Stomach (tissue), 4 donors: ENCODE measurements at regions not wholly inside any gene's neighbourhood (a gene's known extent, or its start where the extent isn't known, plus 50 kb on each side); places are given as distances from the start of the nearest gene placed in this dataset.

Experiments
- EP300 ChIP-seq: sonication (generic); formaldehyde crosslinking; IDR thresholded peaks from one replicate; pipeline ENCODE4 v1.6.1; 2017; ENCODE audit warnings: antibody characterized with exemption
- POLR2A ChIP-seq, 4 donors: fragments of 450-650 bp; IDR thresholded peaks; one replicate each; pipeline ENCODE4 v1.6.1; 2016; ENCODE audit warnings: antibody characterized with exemption in 4 of 4, control low read depth in 2 of 4, mild to moderate bottlenecking in 1 of 4, moderate library complexity in 1 of 4
- POLR2AphosphoS5 ChIP-seq, 3 donors: sonication (generic); formaldehyde crosslinking; IDR thresholded peaks; one replicate each; pipeline ENCODE4 v1.6.1; 2016; ENCODE audit warnings: antibody characterized with exemption in 3 of 3
- TF ChIP-seq, protein P1 (sequence below), 7 experiments: fragments of 450-650 bp in 4 of 7; fragments of 200-600 bp in 3 of 7; sonication (generic) in 3 of 7; IDR thresholded peaks; one replicate each; pipeline ENCODE4 v1.5.1; 2016 to 2019; ENCODE audit warnings: antibody characterized with exemption in 7 of 7, control low read depth in 2 of 7, mild to moderate bottlenecking in 1 of 7

DNA sequence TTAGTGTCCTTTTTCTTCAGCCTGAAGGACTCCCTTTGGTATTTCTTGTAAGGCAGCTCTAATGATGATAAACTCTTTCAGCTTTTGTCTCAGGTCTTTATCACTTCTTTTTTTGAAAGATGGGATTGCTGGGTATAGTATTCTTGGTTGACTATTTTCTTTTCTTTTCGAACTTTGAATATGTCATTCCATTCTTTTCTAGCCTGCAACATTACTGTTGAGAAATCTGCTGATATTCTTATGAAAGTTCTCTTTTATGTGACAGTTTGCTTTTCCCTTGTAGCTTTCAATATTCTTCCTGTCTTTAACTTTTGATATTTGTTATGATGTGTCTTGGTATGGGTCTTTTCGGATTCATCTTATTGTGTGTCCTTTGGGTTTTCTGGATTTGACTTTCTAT lies 107.6 kb upstream of the SRD5A3 start:
- TF ChIP-seq, protein P1, sequence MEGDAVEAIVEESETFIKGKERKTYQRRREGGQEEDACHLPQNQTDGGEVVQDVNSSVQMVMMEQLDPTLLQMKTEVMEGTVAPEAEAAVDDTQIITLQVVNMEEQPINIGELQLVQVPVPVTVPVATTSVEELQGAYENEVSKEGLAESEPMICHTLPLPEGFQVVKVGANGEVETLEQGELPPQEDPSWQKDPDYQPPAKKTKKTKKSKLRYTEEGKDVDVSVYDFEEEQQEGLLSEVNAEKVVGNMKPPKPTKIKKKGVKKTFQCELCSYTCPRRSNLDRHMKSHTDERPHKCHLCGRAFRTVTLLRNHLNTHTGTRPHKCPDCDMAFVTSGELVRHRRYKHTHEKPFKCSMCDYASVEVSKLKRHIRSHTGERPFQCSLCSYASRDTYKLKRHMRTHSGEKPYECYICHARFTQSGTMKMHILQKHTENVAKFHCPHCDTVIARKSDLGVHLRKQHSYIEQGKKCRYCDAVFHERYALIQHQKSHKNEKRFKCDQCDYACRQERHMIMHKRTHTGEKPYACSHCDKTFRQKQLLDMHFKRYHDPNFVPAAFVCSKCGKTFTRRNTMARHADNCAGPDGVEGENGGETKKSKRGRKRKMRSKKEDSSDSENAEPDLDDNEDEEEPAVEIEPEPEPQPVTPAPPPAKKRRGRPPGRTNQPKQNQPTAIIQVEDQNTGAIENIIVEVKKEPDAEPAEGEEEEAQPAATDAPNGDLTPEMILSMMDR (IDR thresholded peaks at IDR 0.05) = no peak
- TF ChIP-seq POLR2AphosphoS5 (IDR thresholded peaks at IDR 0.05) (no peak), EP300 (no peak), POLR2A (IDR thresholded peaks at IDR 0.05) (no peak)
